Endothelial cell (in vitro differentiated cells): ENCODE measurements at regions not wholly inside any gene's neighbourhood (a gene's known extent, or its start where the extent isn't known, plus 50 kb on each side); places are given as distances from the start of the nearest gene placed in this dataset.

Source experiments
- DNase-seq: peaks from one replicate; pipeline ENCODE4 v3.0.0; 2021; ENCODE audit warnings: low spot score
- H3K27ac Mint-ChIP-seq: one replicate; pipeline ENCODE4 v1.8.0; 2021; ENCODE audit warnings: mixed read lengths, inconsistent platforms; ENCODE audit not compliant: unreplicated experiment
- H3K27me3 Mint-ChIP-seq: one replicate; pipeline ENCODE4 v1.8.0; 2021; ENCODE audit warnings: mild to moderate bottlenecking, moderate library complexity, mixed read lengths, inconsistent platforms; ENCODE audit not compliant: unreplicated experiment
- H3K36me3 Mint-ChIP-seq: one replicate; pipeline ENCODE4 v1.8.0; 2021; ENCODE audit warnings: mild to moderate bottlenecking, low read depth, mixed read lengths, inconsistent platforms; ENCODE audit not compliant: unreplicated experiment
- H3K4me1 Mint-ChIP-seq: one replicate; pipeline ENCODE4 v1.8.0; 2021; ENCODE audit warnings: mild to moderate bottlenecking, mixed read lengths, inconsistent platforms; ENCODE audit not compliant: unreplicated experiment
- H3K4me3 Mint-ChIP-seq: one replicate; pipeline ENCODE4 v1.8.0; 2021; ENCODE audit warnings: mild to moderate bottlenecking, mixed read lengths, inconsistent platforms; ENCODE audit not compliant: unreplicated experiment
- H3K9me3 Mint-ChIP-seq: one replicate; pipeline ENCODE4 v1.8.0; 2021; ENCODE audit warnings: mixed read lengths, inconsistent platforms; ENCODE audit not compliant: unreplicated experiment
- CTCF ChIP-seq: fragments of 200-600 bp; sonication (generic); IDR thresholded peaks from one replicate; pipeline ENCODE4 v1.5.0; 2021; ENCODE audit warnings: antibody characterized with exemption; ENCODE audit not compliant: unreplicated experiment

DNA sequence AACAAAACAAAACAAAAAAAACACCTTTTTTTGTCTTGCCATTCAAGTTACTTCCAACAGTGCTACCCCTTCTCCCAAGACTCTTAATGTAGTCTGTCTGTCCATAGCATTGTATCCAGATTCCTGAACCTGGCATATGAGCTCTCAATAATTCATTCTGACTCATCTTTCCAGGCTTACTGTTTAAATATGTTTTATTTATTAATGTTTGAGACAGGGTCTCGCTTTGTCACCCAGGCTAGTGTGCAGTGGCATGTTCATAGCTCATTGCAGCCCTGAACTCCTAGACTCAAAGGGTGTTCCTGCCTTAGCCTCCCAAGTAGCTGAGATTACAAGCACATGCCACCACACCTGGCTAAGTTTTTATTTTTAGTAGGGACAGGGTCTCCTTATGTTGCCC is 208.0 kb upstream of the DMRT1 start:
- Mint-ChIP-seq H3K36me3 (peaks cover 9% of the 10 kb centered on the region), H3K4me3 (no peak overlapping the region), H3K4me1 (no peaks in the 10 kb centered on the region), H3K27me3 (no peaks in the 10 kb centered on the region), H3K27ac (no peak overlapping the region), H3K9me3 (no peaks in the 10 kb centered on the region)
- DNase-seq, result no peak
- no peak for TF ChIP-seq CTCF

DNA sequence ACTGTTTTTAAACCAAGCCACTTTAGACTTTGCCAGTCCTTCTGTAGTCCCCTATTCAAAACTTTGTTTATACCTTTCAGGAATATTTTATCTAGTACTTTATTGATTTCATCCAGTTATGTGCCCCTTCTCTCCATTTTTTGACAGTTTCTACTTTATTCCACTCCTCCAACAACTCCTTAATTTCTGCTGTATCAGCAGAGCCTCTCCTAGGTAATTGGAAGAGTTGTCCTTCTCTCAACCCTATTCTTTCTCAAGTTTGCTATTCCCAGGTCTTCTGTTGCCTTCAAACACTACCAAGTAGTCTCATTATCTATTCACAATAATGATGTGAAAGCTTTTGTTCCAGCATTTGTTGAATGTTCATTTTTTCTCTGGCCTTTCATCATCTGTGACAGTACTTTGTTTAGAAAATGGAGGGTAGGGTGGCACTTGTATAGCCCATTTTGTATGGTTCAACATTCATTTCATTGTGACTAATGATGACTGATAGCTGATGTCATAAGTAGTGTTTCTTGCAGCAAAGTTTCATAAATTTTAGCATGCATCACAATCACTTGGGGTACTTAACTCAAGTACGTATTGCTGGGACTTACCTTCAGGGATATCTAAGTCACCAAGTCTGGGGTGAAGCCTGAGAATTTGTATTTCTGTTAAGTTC is 204.4 kb upstream of the DMRT1 start:
- Mint-ChIP-seq H3K9me3 (no peaks in the 10 kb centered on the region), H3K36me3 (peaks cover 9% of the 10 kb centered on the region), H3K4me1 (no peaks in the 10 kb centered on the region), H3K27ac (no peak overlapping the region), H3K4me3 (no peak overlapping the region), H3K27me3 (peaks cover 1% of the 10 kb centered on the region)
- no peak for DNase-seq
- no peak for TF ChIP-seq CTCF

- H3K36me3 Mint-ChIP-seq, result peaks cover 9% of the 10 kb centered on the region
- H3K9me3 Mint-ChIP-seq, result no peaks in the 10 kb centered on the region
- H3K4me3 Mint-ChIP-seq, result no peak overlapping the region
- H3K27ac Mint-ChIP-seq, result no peak overlapping the region
- H3K4me1 Mint-ChIP-seq, result no peaks in the 10 kb centered on the region
- peaks cover 1% of the 10 kb centered on the region for H3K27me3 Mint-ChIP-seq
- no peak for DNase-seq
- TF ChIP-seq CTCF, result no peak
These were observed 203.3 kb upstream of the DMRT1 start for GRCh38 chr9:638152-638551.

DNA sequence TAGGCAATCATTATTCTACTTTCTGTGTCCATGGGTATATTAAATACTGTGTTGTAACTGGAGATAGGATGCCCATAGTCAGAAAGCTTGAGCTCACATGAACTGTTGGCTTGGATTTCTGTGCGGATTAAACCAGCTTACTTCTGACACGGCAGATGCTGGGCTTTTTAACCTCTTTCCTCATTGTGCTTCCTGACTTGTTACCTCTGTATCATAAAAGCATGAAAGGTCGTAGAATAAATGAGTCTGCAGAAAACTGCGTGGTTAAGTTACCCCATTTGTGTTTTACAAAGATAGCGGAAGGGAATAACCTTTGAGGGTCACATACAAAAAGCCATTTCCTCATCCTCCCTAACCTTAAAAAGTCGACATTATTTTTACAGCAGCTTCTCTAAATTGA is 199.5 kb upstream of the DMRT1 start:
- DNase-seq, result no peak
- H3K4me1 Mint-ChIP-seq, result no peaks in the 10 kb centered on the region
- peaks cover 1% of the 10 kb centered on the region for H3K27me3 Mint-ChIP-seq
- no peaks in the 10 kb centered on the region for H3K9me3 Mint-ChIP-seq
- no peak for TF ChIP-seq CTCF
- H3K27ac Mint-ChIP-seq, result no peak overlapping the region
- no peaks in the 10 kb centered on the region for H3K36me3 Mint-ChIP-seq
- no peak overlapping the region for H3K4me3 Mint-ChIP-seq

- peaks cover 1% of the 10 kb centered on the region for H3K27me3 Mint-ChIP-seq
- no peak for TF ChIP-seq CTCF
- no peaks in the 10 kb centered on the region for H3K4me1 Mint-ChIP-seq
- no peak overlapping the region for H3K4me3 Mint-ChIP-seq
- no peak overlapping the region for H3K27ac Mint-ChIP-seq
- DNase-seq, result no peak
- no peaks in the 10 kb centered on the region for H3K36me3 Mint-ChIP-seq
- H3K9me3 Mint-ChIP-seq, result no peaks in the 10 kb centered on the region
These were observed 197.5 kb upstream of the DMRT1 start for GRCh38 chr9:643966-644365.
